ENCODE measurements at regions not wholly inside any gene's neighbourhood (a gene's known extent, or its start where the extent isn't known, plus 50 kb on each side); places are given as distances from the start of the nearest gene placed in this dataset.

GRCh38 chr18:49717617-49718016 is 95.7 kb downstream of the ACAA2 start:
- Histone ChIP-seq H3K4me3 (ENCODE audit: low read depth, low read length) (no peak overlapping the region), H3K9me3 (ENCODE audit: control insufficient read depth, insufficient read depth, low read length) (no peaks in the 10 kb centered on the region), H3K27me3 (ENCODE audit: control insufficient read depth, insufficient read depth, low read length) (no peaks in the 10 kb centered on the region), H3K9ac (ENCODE audit: low read depth, low read length) (no peak overlapping the region), H3K4me1 (ENCODE audit: control insufficient read depth, insufficient read depth, low read length) (no peaks in the 10 kb centered on the region; the same call in 1 of the 2 replicates), H3K36me3 (ENCODE audit: control insufficient read depth, insufficient read depth, low read length) (no peaks in the 10 kb centered on the region), H3K27ac (ENCODE audit: low read depth, low read length) (no peak overlapping the region)

DNA sequence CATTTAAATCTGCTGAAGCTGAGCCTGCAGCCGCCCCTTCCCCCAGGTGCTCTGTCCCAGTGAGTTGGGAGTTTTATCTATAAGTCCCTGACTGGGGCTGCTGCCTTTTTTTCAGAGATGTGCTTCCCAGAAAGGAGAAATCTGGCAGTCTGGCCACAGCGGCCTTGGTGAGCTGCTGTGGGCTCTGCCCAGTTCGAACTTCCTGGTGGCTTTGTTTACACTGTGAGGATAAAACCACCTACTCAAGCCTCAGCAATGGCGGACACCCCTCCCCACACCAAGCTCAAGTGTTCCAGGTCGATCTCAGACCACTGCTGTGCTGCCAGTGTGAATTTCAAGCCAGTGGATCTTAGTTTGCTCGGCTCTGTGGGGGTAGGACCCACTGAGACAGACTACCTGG is 97.3 kb downstream of the ACAA2 start:
- no peaks in the 10 kb centered on the region for H3K27me3 ChIP-seq (ENCODE audit: control insufficient read depth, insufficient read depth, low read length)
- H3K4me1 ChIP-seq (ENCODE audit: control insufficient read depth, insufficient read depth, low read length): no peaks in the 10 kb centered on the region; the same call in 1 of the 2 replicates
- H3K4me3 ChIP-seq (ENCODE audit: low read depth, low read length): no peak overlapping the region
- H3K9me3 ChIP-seq (ENCODE audit: control insufficient read depth, insufficient read depth, low read length): no peaks in the 10 kb centered on the region
- no peak overlapping the region for H3K27ac ChIP-seq (ENCODE audit: low read depth, low read length)
- no peaks in the 10 kb centered on the region for H3K36me3 ChIP-seq (ENCODE audit: control insufficient read depth, insufficient read depth, low read length)
- H3K9ac ChIP-seq (ENCODE audit: low read depth, low read length): no peak overlapping the region

DNA sequence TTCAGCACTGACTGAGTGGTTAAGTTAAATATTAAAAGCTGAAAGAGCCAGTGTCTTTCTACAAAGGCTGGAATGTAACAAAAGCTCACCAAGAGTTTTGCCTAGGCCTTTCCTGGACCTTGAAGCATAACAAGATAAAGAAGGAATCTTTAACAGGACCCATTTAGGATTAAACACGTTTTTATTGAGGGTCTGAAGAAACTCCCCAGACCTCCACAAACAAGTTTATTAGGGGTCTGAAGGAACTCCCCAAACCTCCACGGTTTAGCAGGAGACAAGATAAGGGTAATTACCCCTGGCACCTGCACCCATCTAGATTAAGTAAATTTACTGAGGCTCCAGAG is 104.0 kb downstream of the ACAA2 start:
- no peak overlapping the region for H3K9ac ChIP-seq (ENCODE audit: low read depth, low read length)
- no peak overlapping the region for H3K4me3 ChIP-seq (ENCODE audit: low read depth, low read length)
- no peaks in the 10 kb centered on the region for H3K9me3 ChIP-seq (ENCODE audit: control insufficient read depth, insufficient read depth, low read length)

DNA sequence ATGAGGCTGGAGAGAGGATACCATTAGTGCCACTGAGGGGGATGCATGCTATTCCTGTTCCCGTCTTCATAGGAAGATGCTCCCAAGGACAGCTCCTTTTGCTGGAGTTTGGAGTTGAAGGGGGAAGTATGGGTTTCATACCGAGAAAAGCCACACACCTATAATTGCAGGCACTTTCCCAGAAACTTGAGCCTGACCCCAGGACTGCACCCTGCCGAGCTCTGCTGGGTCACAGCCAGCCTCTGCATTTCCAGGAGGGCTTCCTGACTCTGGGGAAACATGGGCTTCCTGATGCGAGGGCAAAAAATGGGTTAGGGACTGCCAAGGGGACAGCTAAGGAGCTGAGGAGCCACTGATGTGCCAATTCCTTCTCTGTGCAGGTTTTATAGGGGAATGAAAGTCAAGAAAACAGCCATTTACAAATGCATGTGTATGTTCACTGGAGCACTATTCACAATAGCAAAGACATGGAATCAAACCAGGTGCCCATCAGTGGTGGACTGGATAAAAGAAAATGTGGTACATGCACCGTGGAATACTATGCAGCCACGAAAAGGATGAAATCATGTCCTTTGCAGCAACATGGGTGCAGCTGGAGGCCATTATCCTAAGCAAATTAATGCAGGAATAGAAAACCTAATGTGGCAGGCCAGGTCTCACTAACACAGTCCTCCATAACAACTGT is 104.5 kb downstream of the ACAA2 start:
- Histone ChIP-seq H3K36me3 (ENCODE audit: control insufficient read depth, insufficient read depth, low read length) (no peaks in the 10 kb centered on the region), H3K4me1 (ENCODE audit: control insufficient read depth, insufficient read depth, low read length) (no peaks in the 10 kb centered on the region), H3K4me3 (ENCODE audit: low read depth, low read length) (no peak overlapping the region), H3K9ac (ENCODE audit: low read depth, low read length) (no peak overlapping the region), H3K27ac (ENCODE audit: low read depth, low read length) (no peak overlapping the region), H3K9me3 (ENCODE audit: control insufficient read depth, insufficient read depth, low read length) (no peaks in the 10 kb centered on the region), H3K27me3 (ENCODE audit: control insufficient read depth, insufficient read depth, low read length) (no peaks in the 10 kb centered on the region)

More for the DNA sequence above, 104.0 kb downstream of the ACAA2 start:
- H3K27ac ChIP-seq (ENCODE audit: low read depth, low read length): no peak overlapping the region
- H3K36me3 ChIP-seq (ENCODE audit: control insufficient read depth, insufficient read depth, low read length): no peaks in the 10 kb centered on the region
- no peaks in the 10 kb centered on the region for H3K27me3 ChIP-seq (ENCODE audit: control insufficient read depth, insufficient read depth, low read length)
- H3K4me1 ChIP-seq (ENCODE audit: control insufficient read depth, insufficient read depth, low read length): no peaks in the 10 kb centered on the region

- H3K4me3 ChIP-seq (ENCODE audit: low read depth, low read length): no peak overlapping the region
- H3K9ac ChIP-seq (ENCODE audit: low read depth, low read length): no peak overlapping the region
- H3K27me3 ChIP-seq (ENCODE audit: control insufficient read depth, insufficient read depth, low read length): no peaks in the 10 kb centered on the region
- H3K27ac ChIP-seq (ENCODE audit: low read depth, low read length): no peak overlapping the region
- H3K4me1 ChIP-seq (ENCODE audit: control insufficient read depth, insufficient read depth, low read length): no peaks in the 10 kb centered on the region
- no peaks in the 10 kb centered on the region for H3K36me3 ChIP-seq (ENCODE audit: control insufficient read depth, insufficient read depth, low read length)
- no peaks in the 10 kb centered on the region for H3K9me3 ChIP-seq (ENCODE audit: control insufficient read depth, insufficient read depth, low read length)
These were observed 105.7 kb downstream of the ACAA2 start for GRCh38 chr18:49707599-49707998.

DNA sequence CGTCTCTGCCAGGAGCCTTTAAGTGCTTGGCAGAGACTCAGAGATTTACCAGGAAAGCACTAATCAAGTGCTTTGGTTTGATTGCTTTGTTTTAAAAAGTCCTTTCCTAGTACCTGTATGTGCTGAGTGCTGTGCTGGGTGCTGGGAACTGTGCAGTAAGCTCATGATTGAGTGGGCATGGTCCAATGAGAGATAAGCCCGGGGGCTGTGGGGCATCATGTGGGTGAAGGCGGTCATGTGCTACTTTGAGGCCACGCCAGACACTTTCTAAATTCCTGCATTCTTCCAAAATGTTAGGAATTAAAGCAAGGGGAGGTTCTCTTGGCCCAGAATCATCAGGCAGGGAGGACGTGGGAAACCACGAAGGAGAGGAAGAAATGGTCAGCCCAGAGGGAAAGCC is 109.0 kb downstream of the ACAA2 start:
- Histone ChIP-seq H3K4me3 (ENCODE audit: low read depth, low read length) (no peak overlapping the region), H3K4me1 (ENCODE audit: control insufficient read depth, insufficient read depth, low read length) (peaks cover 6% of the 10 kb centered on the region), H3K27ac (ENCODE audit: low read depth, low read length) (no peak overlapping the region), H3K9me3 (ENCODE audit: control insufficient read depth, insufficient read depth, low read length) (no peaks in the 10 kb centered on the region), H3K36me3 (ENCODE audit: control insufficient read depth, insufficient read depth, low read length) (no peaks in the 10 kb centered on the region), H3K9ac (ENCODE audit: low read depth, low read length) (no peak overlapping the region), H3K27me3 (ENCODE audit: control insufficient read depth, insufficient read depth, low read length) (no peaks in the 10 kb centered on the region)

- Histone ChIP-seq H3K4me1 (ENCODE audit: control insufficient read depth, insufficient read depth, low read length) (peaks cover 10% of the 10 kb centered on the region), H3K9me3 (ENCODE audit: control insufficient read depth, insufficient read depth, low read length) (no peaks in the 10 kb centered on the region), H3K36me3 (ENCODE audit: control insufficient read depth, insufficient read depth, low read length) (no peaks in the 10 kb centered on the region), H3K4me3 (ENCODE audit: low read depth, low read length) (no peak overlapping the region), H3K27ac (ENCODE audit: low read depth, low read length) (no peak overlapping the region), H3K9ac (ENCODE audit: low read depth, low read length) (no peak overlapping the region), H3K27me3 (ENCODE audit: control insufficient read depth, insufficient read depth, low read length) (no peaks in the 10 kb centered on the region)
These were observed 112.1 kb downstream of the ACAA2 start for GRCh38 chr18:49701190-49701589.

DNA sequence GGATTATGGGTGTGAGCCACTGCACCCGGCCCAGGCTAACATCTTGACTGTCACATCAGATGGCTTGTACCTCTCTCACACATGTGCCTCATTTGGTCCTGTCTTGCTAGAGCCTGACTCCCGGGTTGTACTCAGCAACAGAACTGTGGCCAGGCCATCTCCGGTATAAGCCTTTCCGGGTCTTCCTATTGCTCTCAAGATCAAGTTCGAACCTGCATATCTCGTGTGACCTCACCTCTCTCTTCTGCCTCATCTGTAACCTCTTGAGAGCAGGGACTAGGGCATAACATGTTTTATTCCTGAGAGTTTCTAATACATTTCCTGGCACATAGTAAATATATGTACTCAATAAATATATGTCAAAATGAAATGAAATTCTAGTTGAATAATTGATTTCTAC is 114.0 kb downstream of the ACAA2 start:
- Histone ChIP-seq H3K4me1 (ENCODE audit: control insufficient read depth, insufficient read depth, low read length) (peaks cover 10% of the 10 kb centered on the region), H3K9me3 (ENCODE audit: control insufficient read depth, insufficient read depth, low read length) (no peaks in the 10 kb centered on the region), H3K36me3 (ENCODE audit: control insufficient read depth, insufficient read depth, low read length) (no peaks in the 10 kb centered on the region), H3K4me3 (ENCODE audit: low read depth, low read length) (no peak overlapping the region), H3K9ac (ENCODE audit: low read depth, low read length) (no peak overlapping the region), H3K27me3 (ENCODE audit: control insufficient read depth, insufficient read depth, low read length) (no peaks in the 10 kb centered on the region), H3K27ac (ENCODE audit: low read depth, low read length) (no peak overlapping the region)

- Histone ChIP-seq H3K9ac (ENCODE audit: low read depth, low read length) (no peak overlapping the region), H3K9me3 (ENCODE audit: control insufficient read depth, insufficient read depth, low read length) (no peaks in the 10 kb centered on the region), H3K4me3 (ENCODE audit: low read depth, low read length) (no peak overlapping the region), H3K36me3 (ENCODE audit: control insufficient read depth, insufficient read depth, low read length) (no peaks in the 10 kb centered on the region), H3K27ac (ENCODE audit: low read depth, low read length) (no peak overlapping the region), H3K4me1 (ENCODE audit: control insufficient read depth, insufficient read depth, low read length) (peaks cover 10% of the 10 kb centered on the region), H3K27me3 (ENCODE audit: control insufficient read depth, insufficient read depth, low read length) (no peaks in the 10 kb centered on the region)
These were observed 114.8 kb downstream of the ACAA2 start for GRCh38 chr18:49698525-49699025.

DNA sequence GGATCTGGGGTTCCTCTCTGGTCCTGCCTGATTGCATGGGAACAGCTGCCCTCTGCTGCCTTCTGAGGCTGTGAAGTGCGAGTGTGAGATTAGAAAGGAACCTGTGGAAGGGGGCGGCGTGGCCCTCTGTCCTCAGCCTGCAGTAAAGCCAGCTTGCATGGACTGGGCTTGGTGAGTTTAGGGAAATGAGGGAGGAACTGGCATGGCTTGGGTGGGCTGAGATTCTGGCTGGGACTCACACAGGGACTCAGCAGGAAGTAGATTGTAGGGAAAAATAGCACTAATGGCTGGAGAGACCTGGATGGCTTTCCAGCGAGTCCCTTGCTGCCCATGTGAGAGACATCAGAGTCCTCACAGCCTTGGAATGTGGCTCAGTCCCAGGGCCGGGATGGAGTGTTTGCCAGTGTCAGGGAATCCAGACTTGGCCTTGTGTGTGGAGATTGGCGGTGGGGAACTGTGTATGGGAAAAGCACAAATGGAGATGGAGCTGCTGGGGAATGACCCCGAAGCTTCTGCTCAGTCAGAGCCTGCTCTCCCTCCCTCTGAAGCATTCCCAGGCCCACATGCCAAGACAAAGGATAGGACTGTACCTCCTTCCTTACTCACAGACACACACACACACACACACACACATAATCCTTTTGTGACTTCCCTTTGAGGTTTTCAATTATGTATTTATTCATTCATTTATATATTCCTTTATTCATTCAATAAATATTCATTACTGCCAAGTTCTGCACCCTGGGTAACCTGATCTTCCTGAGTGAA is 115.4 kb downstream of the ACAA2 start:
- Histone ChIP-seq H3K27me3 (ENCODE audit: control insufficient read depth, insufficient read depth, low read length) (no peaks in the 10 kb centered on the region), H3K4me1 (ENCODE audit: control insufficient read depth, insufficient read depth, low read length) (peaks cover 10% of the 10 kb centered on the region), H3K36me3 (ENCODE audit: control insufficient read depth, insufficient read depth, low read length) (no peaks in the 10 kb centered on the region), H3K9me3 (ENCODE audit: control insufficient read depth, insufficient read depth, low read length) (no peaks in the 10 kb centered on the region), H3K9ac (ENCODE audit: low read depth, low read length) (no peak overlapping the region), H3K4me3 (ENCODE audit: low read depth, low read length) (no peak overlapping the region), H3K27ac (ENCODE audit: low read depth, low read length) (no peak overlapping the region)

DNA sequence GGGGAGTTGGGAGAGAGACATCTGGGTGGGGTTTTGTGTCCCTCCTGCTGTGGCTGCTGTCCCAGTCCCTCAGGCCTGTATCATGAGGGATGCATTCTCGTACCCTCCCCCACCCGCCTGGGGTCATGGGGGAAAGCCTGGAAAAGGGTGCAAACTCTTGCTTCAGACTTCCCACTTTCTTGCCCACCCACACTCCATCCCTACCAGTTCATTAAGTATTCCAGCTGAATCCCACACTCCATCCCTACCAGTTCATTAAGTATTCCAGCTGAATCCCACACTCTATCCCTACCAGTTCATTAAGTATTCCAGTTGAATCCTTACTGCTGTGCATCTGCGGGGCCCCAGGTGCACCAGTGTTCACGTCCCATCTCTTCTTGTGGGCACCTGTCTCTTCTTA is 116.3 kb downstream of the ACAA2 start:
- H3K27me3 ChIP-seq (ENCODE audit: control insufficient read depth, insufficient read depth, low read length): no peaks in the 10 kb centered on the region

More for the DNA sequence above, 116.3 kb downstream of the ACAA2 start:
- Histone ChIP-seq H3K27ac (ENCODE audit: low read depth, low read length) (no peak overlapping the region), H3K9ac (ENCODE audit: low read depth, low read length) (no peak overlapping the region), H3K36me3 (ENCODE audit: control insufficient read depth, insufficient read depth, low read length) (no peaks in the 10 kb centered on the region), H3K4me3 (ENCODE audit: low read depth, low read length) (no peak overlapping the region), H3K9me3 (ENCODE audit: control insufficient read depth, insufficient read depth, low read length) (no peaks in the 10 kb centered on the region), H3K4me1 (ENCODE audit: control insufficient read depth, insufficient read depth, low read length) (peaks cover 10% of the 10 kb centered on the region)
